IMR-90 (cell line): ENCODE measurements at regions not wholly inside any gene's neighbourhood (a gene's known extent, or its start where the extent isn't known, plus 50 kb on each side); places are given as distances from the start of the nearest gene placed in this dataset.
"Not testable (repeated sequence)": the region's sequence is repeated elsewhere in the genome, so short reads cannot be mapped to it uniquely, and the experiment has no call there.

Source experiments
- ATAC-seq: fragments of 200-7000 bp; cut with Tn5 transposase; 2 replicates; pipeline ENCODE4 v1.9.1; 2020; ENCODE audit warnings: low read depth, mild to moderate bottlenecking, moderate library complexity
- BruUV-seq: library from RNA; stranded (reverse); fragments of 400-500 nt; replicated peaks from 2 replicates; lab custom pipeline; 2021; lab: Mats Ljungman, UMichigan
- CTCF ChIA-PET: fragments of 300-600 bp; formaldehyde crosslinking; extraction: SDS; loops from one replicate; lab custom pipeline; 2021; ENCODE audit warnings: antibody characterized with exemption; lab: Yijun Ruan, JAX
- POLR2A ChIA-PET: fragments of 300-600 bp; sonication (Branson Sonifier 250); formaldehyde crosslinking; loops from one replicate; lab custom pipeline; 2022; ENCODE audit warnings: antibody characterized with exemption; ENCODE audit not compliant: unreplicated experiment; lab: Charles Lee
- DNase-seq: peaks from one replicate; pipeline ENCODE4 v3.0.0; 2013
- H2AFZ ChIP-seq: replicated peaks from 2 replicates; pipeline ENCODE3; 2013; ENCODE audit warnings: low read length, mild to moderate bottlenecking; ENCODE audit not compliant: poor library complexity
- H2AK5ac ChIP-seq: 2 replicates; pipeline ENCODE4 v1.6.1; 2013; ENCODE audit warnings: low read depth, low read length, inconsistent platforms
- H2AK9ac ChIP-seq: replicated peaks from 2 replicates; pipeline ENCODE3; 2013; ENCODE audit warnings: mild to moderate bottlenecking, low read depth, low read length, moderate library complexity; ENCODE audit not compliant: poor library complexity
- H2BK120ac ChIP-seq: 2 replicates; pipeline ENCODE4 v1.6.1; 2013; ENCODE audit warnings: low read depth, low read length, inconsistent platforms
- H2BK15ac ChIP-seq: 3 replicates; pipeline ENCODE4 v1.6.1; 2013; ENCODE audit warnings: low read depth, low read length, inconsistent platforms
- H2BK20ac ChIP-seq: 2 replicates; pipeline ENCODE4 v1.6.1; 2013; ENCODE audit warnings: low read depth, mild to moderate bottlenecking, inconsistent platforms, low read length, moderate library complexity
- H2BK5ac ChIP-seq: 2 replicates; pipeline ENCODE4 v1.6.1; 2013; ENCODE audit warnings: mild to moderate bottlenecking, low read depth, low read length, inconsistent platforms; ENCODE audit not compliant: poor library complexity, severe bottlenecking
- H3K14ac ChIP-seq: replicated peaks from 2 replicates; pipeline ENCODE4 v1.6.1; 2013; ENCODE audit warnings: low read depth, low read length, inconsistent platforms
- H3K18ac ChIP-seq: 2 replicates; pipeline ENCODE4 v1.6.1; 2013; ENCODE audit warnings: low read depth, low read length, control low read depth
- H3K23ac ChIP-seq: 2 replicates; pipeline ENCODE4 v1.6.1; 2013; ENCODE audit warnings: low read depth, low read length, inconsistent platforms
- H3K27ac ChIP-seq: 2 replicates; pipeline ENCODE4 v1.5.1; 2013; ENCODE audit warnings: mild to moderate bottlenecking, control low read depth, low read length; ENCODE audit not compliant: insufficient read depth
- H3K27me3 ChIP-seq: 2 replicates; pipeline ENCODE4 v1.6.1; 2013; ENCODE audit warnings: low read length; ENCODE audit not compliant: control insufficient read depth, insufficient read depth
- H3K36me3 ChIP-seq: 2 replicates; pipeline ENCODE4 v1.6.1; 2013; ENCODE audit warnings: low read length, mixed read lengths; ENCODE audit not compliant: control insufficient read depth, insufficient read depth
- H3K4ac ChIP-seq: 2 replicates; pipeline ENCODE4 v1.6.1; 2013; ENCODE audit warnings: low read depth, low read length, inconsistent platforms
- H3K4me1 ChIP-seq: 2 replicates; pipeline ENCODE4 v1.6.1; 2013; ENCODE audit warnings: low read length, mixed read lengths; ENCODE audit not compliant: control insufficient read depth, insufficient read depth
- H3K4me2 ChIP-seq: 2 replicates; pipeline ENCODE4 v1.6.1; 2013; ENCODE audit warnings: low read depth, mild to moderate bottlenecking, control low read depth, low read length, moderate library complexity
- H3K4me3 ChIP-seq: 2 replicates; pipeline ENCODE4 v1.5.1; 2013; ENCODE audit warnings: low read depth, mild to moderate bottlenecking, control low read depth, low read length, moderate library complexity; ENCODE audit not compliant: insufficient read depth
- H3K56ac ChIP-seq: 2 replicates; pipeline ENCODE4 v1.6.1; 2013; ENCODE audit warnings: low read length, inconsistent platforms; ENCODE audit not compliant: insufficient read depth; ENCODE audit errors: extremely low read depth
- H3K79me1 ChIP-seq, 2 experiments: 2 replicates each; pipeline ENCODE4 v1.6.1; 2013; ENCODE audit warnings: low read length in 2 of 2, inconsistent platforms in 1 of 2, low read depth in 1 of 2
- H3K9ac ChIP-seq: 2 replicates; pipeline ENCODE4 v1.6.1; 2013; ENCODE audit warnings: low read depth, low read length, control low read depth
- H3K9me1 ChIP-seq: 2 replicates; pipeline ENCODE4 v1.6.1; 2013; ENCODE audit warnings: low read length, inconsistent platforms; ENCODE audit not compliant: insufficient read depth
- H3K9me3 ChIP-seq: 2 replicates; pipeline ENCODE4 v1.6.1; 2013; ENCODE audit warnings: low read length; ENCODE audit not compliant: control insufficient read depth, insufficient read depth
- H4K20me1 ChIP-seq: 2 replicates; pipeline ENCODE4 v1.6.1; 2013; ENCODE audit warnings: low read length, inconsistent platforms; ENCODE audit not compliant: insufficient read depth
- H4K5ac ChIP-seq: 2 replicates; pipeline ENCODE4 v1.6.1; 2013; ENCODE audit warnings: mild to moderate bottlenecking, low read depth, low read length, control low read depth
- H4K8ac ChIP-seq, 2 experiments: 2 replicates each; pipeline ENCODE4 v1.6.1; 2013; ENCODE audit warnings: low read depth in 2 of 2, low read length in 2 of 2, control low read depth in 1 of 2, inconsistent platforms in 1 of 2
- H4K91ac ChIP-seq: 2 replicates; pipeline ENCODE4 v1.6.1; 2013; ENCODE audit warnings: low read depth, low read length, inconsistent platforms; ENCODE audit not compliant: insufficient read depth
- WGBS, 2 experiments: methylation state at CpG; one replicate each; pipeline versions ENCODE4 v1.1.5 to v1.1.7; 2013; ENCODE audit warnings: missing lambda C conversion rate in 2 of 2; ENCODE audit not compliant: insufficient read length in 1 of 2; ENCODE audit errors: extremely low coverage in 2 of 2; 5-methylcytosine and 5-hydroxymethylcytosine counted together
- dilution Hi-C: fragments of 300-500 bp; cut with HindIII; formaldehyde crosslinking; loops from one replicate; pipeline ENCODE4 v1.14.3; 2018; ENCODE audit warnings: low sequenced_read_pairs; ENCODE audit not compliant: unreplicated experiment
- in situ Hi-C: fragments of 300-500 bp; cut with MboI; formaldehyde crosslinking; loops from 3 replicates; pipeline ENCODE4 v1.14.3; 2019; ENCODE audit warnings: low sequenced_read_pairs, inconsistent platforms, mixed read lengths
- intact Hi-C: fragments of 100-400 bp; cut with micrococcal nuclease; formaldehyde crosslinking; loops from 2 replicates; pipeline ENCODE4 v1.10.0; 2022

- POLR2A ChIA-PET, dilution Hi-C loops, H3K14ac ChIP-seq: not testable (repeated sequence)
Observed at GRCh38 chr13:71345856-71346255, 521.1 kb downstream of the DACH1 start.

More at GRCh38 chr13:71345856-71346255, 521.1 kb downstream of the DACH1 start:
- H3K79me1 ChIP-seq, H2BK5ac ChIP-seq, H2AFZ ChIP-seq, H2BK15ac ChIP-seq, H4K20me1 ChIP-seq, H3K27me3 ChIP-seq, H4K91ac ChIP-seq, H3K36me3 ChIP-seq, H2BK120ac ChIP-seq, H4K5ac ChIP-seq, in situ Hi-C loops, H3K56ac ChIP-seq, H3K4ac ChIP-seq, H3K9me3 ChIP-seq, DNase-seq, H3K23ac ChIP-seq, ATAC-seq, H3K9me1 ChIP-seq, H3K9ac ChIP-seq, H3K4me2 ChIP-seq, H2AK5ac ChIP-seq, H2AK9ac ChIP-seq, H3K27ac ChIP-seq, H4K8ac ChIP-seq, intact Hi-C loops, H2BK20ac ChIP-seq, CTCF ChIA-PET, H3K18ac ChIP-seq, H3K4me1 ChIP-seq, BruUV-seq, H3K4me3 ChIP-seq: not testable (repeated sequence)
- WGBS, 2 experiments, result 75% methylated on average over 2 of the region's 4 CpGs; no CpG with 5 or more reads in 1 of the 2 experiments
